ENCODE measurements at regions not wholly inside any gene's neighbourhood (a gene's known extent, or its start where the extent isn't known, plus 50 kb on each side); places are given as distances from the start of the nearest gene placed in this dataset.

DNA sequence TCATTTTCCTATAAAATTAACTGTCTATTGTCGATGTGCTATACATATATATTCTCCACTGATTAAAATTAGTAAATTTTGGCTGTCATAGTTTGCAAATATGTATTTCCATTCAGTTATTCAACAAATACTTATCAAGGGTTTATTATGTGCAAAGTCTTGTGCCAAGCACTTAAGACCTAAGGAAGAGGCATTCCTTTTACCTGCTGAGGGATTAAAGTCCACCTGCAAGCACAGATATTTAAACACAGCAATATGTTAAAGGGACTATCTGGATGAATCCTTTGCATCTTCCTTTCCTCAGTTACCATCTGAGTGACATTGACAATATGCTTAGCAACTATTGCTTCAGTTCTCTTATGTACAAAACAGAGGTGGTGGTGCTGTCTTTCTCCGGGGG is 89.3 kb downstream of the LIG4 start:
- TF ChIP-seq NR2C2 (CRISPR knock-in tag; IDR thresholded peaks at IDR 0.05) (no peak), CREM (CRISPR knock-in tag; IDR thresholded peaks at IDR 0.05) (no peak)
